Neural progenitor cell (in vitro differentiated cells): ENCODE measurements at regions not wholly inside any gene's neighbourhood (a gene's known extent, or its start where the extent isn't known, plus 50 kb on each side); places are given as distances from the start of the nearest gene placed in this dataset.
"Not testable (repeated sequence)": the region's sequence is repeated elsewhere in the genome, so short reads cannot be mapped to it uniquely, and the experiment has no call there.

Experiments used
- DNase-seq: peaks from one replicate; pipeline ENCODE4 v3.0.0-alpha.2; 2016; ENCODE audit warnings: low spot score
- H2AFZ ChIP-seq: fragments of 200-600 bp; sonication (generic); replicated peaks from 2 replicates; pipeline ENCODE4 v1.6.1; 2016; ENCODE audit warnings: antibody characterized with exemption
- H3F3A ChIP-seq: fragments of 200-600 bp; sonication (generic); 2 replicates; pipeline ENCODE4 v1.6.1; 2016; ENCODE audit warnings: antibody characterized with exemption, low read depth
- H3K27ac ChIP-seq: fragments of 200-600 bp; sonication (generic); 2 replicates; pipeline ENCODE4 v1.5.1; 2016; ENCODE audit warnings: mild to moderate bottlenecking
- H3K27me3 ChIP-seq: fragments of 200-600 bp; sonication (generic); 2 replicates; pipeline ENCODE4 v1.6.1; 2016; ENCODE audit warnings: mild to moderate bottlenecking, moderate library complexity
- H3K36me3 ChIP-seq: fragments of 200-600 bp; sonication (generic); 2 replicates; pipeline ENCODE4 v1.5.1; 2016
- H3K4me1 ChIP-seq: fragments of 200-600 bp; sonication (generic); 2 replicates; pipeline ENCODE4 v1.6.1; 2016; ENCODE audit warnings: mixed run types
- H3K4me2 ChIP-seq: fragments of 200-600 bp; sonication (generic); 2 replicates; pipeline ENCODE4 v1.6.1; 2016
- H3K4me3 ChIP-seq: fragments of 200-600 bp; sonication (generic); 2 replicates; pipeline ENCODE4 v1.5.1; 2016
- H3K79me2 ChIP-seq: fragments of 200-600 bp; sonication (generic); 2 replicates; pipeline ENCODE4 v1.6.1; 2016; ENCODE audit warnings: low read depth
- H3K9ac ChIP-seq: fragments of 200-600 bp; sonication (generic); 2 replicates; pipeline ENCODE4 v1.6.1; 2016
- H3K9me3 ChIP-seq: fragments of 200-600 bp; sonication (generic); 2 replicates; pipeline ENCODE4 v1.5.1; 2016; ENCODE audit warnings: low read depth
- H4K20me1 ChIP-seq: fragments of 200-600 bp; sonication (generic); 2 replicates; pipeline ENCODE4 v1.6.1; 2016; ENCODE audit warnings: low read depth
- H3K27ac Mint-ChIP-seq: 3 replicates; pipeline ENCODE4 v1.8.0; 2021; ENCODE audit warnings: mixed read lengths
- H3K27me3 Mint-ChIP-seq: 2 replicates; pipeline ENCODE4 v1.8.0; 2022; ENCODE audit warnings: low read depth, mild to moderate bottlenecking, inconsistent platforms, moderate library complexity, mixed read lengths; ENCODE audit not compliant: insufficient read depth
- H3K36me3 Mint-ChIP-seq: 3 replicates; pipeline ENCODE4 v1.8.0; 2021; ENCODE audit warnings: mixed read lengths
- H3K4me1 Mint-ChIP-seq: 3 replicates; pipeline ENCODE4 v1.8.0; 2021; ENCODE audit warnings: mixed read lengths
- H3K4me3 Mint-ChIP-seq: 3 replicates; pipeline ENCODE4 v1.8.0; 2021; ENCODE audit warnings: mild to moderate bottlenecking, moderate library complexity, mixed read lengths
- H3K9me3 Mint-ChIP-seq: 3 replicates; pipeline ENCODE4 v1.8.0; 2020; ENCODE audit warnings: mixed read lengths
- CTCF ChIP-seq: fragments of 200-600 bp; sonication (generic); IDR thresholded peaks from 2 replicates; pipeline ENCODE4 v1.5.1; 2017; ENCODE audit warnings: antibody characterized with exemption, mild to moderate bottlenecking

GRCh38 chr11:67877316-67877715, 126.6 kb downstream of the UNC93B1 start:
- H3K27me3 Mint-ChIP-seq, H4K20me1 ChIP-seq, H3K9me3 Mint-ChIP-seq, H3K4me1 ChIP-seq, H3K27me3 ChIP-seq, H3K27ac ChIP-seq, H3K9ac ChIP-seq, H3K4me1 Mint-ChIP-seq, H2AFZ ChIP-seq, H3K79me2 ChIP-seq, H3K36me3 Mint-ChIP-seq, H3K4me2 ChIP-seq, H3K4me3 Mint-ChIP-seq, H3F3A ChIP-seq, H3K27ac Mint-ChIP-seq, H3K36me3 ChIP-seq, H3K9me3 ChIP-seq, H3K4me3 ChIP-seq, DNase-seq: not testable (repeated sequence)

GRCh38 chr11:67873223-67873622, 130.7 kb downstream of the UNC93B1 start:
- H3K27me3 ChIP-seq, H3K4me1 ChIP-seq, H4K20me1 ChIP-seq, H3K36me3 Mint-ChIP-seq, H3K36me3 ChIP-seq, H3K27ac ChIP-seq, H3K27me3 Mint-ChIP-seq, H3K9me3 ChIP-seq, H3K4me3 ChIP-seq, H3K4me2 ChIP-seq, DNase-seq, H3K9ac ChIP-seq, H2AFZ ChIP-seq, H3F3A ChIP-seq, H3K4me1 Mint-ChIP-seq, H3K9me3 Mint-ChIP-seq, H3K27ac Mint-ChIP-seq, H3K4me3 Mint-ChIP-seq, H3K79me2 ChIP-seq: not testable (repeated sequence)

GRCh38 chr11:67871168-67871567, 132.7 kb downstream of the UNC93B1 start:
- H2AFZ ChIP-seq, H3K9me3 Mint-ChIP-seq, DNase-seq, H3K9me3 ChIP-seq, H3K4me3 Mint-ChIP-seq, H3K27ac ChIP-seq, H3K4me1 ChIP-seq, H3K4me1 Mint-ChIP-seq, H3K79me2 ChIP-seq, H3K27ac Mint-ChIP-seq, H3K36me3 ChIP-seq, H3K9ac ChIP-seq, H3K36me3 Mint-ChIP-seq, H3K4me3 ChIP-seq, H3K27me3 Mint-ChIP-seq, H3K27me3 ChIP-seq, H3F3A ChIP-seq, H3K4me2 ChIP-seq, H4K20me1 ChIP-seq: not testable (repeated sequence)

GRCh38 chr11:67862896-67863295, 141.0 kb downstream of the UNC93B1 start:
- not testable (repeated sequence) for H3K4me1 Mint-ChIP-seq, H3K36me3 ChIP-seq, H3K27me3 ChIP-seq, H3K4me2 ChIP-seq, H3K27ac ChIP-seq, H3K9me3 Mint-ChIP-seq, DNase-seq, H3K79me2 ChIP-seq, H3K4me3 ChIP-seq, H3K27me3 Mint-ChIP-seq, H3F3A ChIP-seq, H3K27ac Mint-ChIP-seq, H2AFZ ChIP-seq, H3K9me3 ChIP-seq, H4K20me1 ChIP-seq, H3K9ac ChIP-seq, H3K4me3 Mint-ChIP-seq, H3K4me1 ChIP-seq, H3K36me3 Mint-ChIP-seq

- H3K36me3 Mint-ChIP-seq, H3K27me3 Mint-ChIP-seq, H4K20me1 ChIP-seq, H3K9ac ChIP-seq, H3K27ac ChIP-seq, H3K27me3 ChIP-seq, H3K27ac Mint-ChIP-seq, H3K4me1 ChIP-seq, H3K4me3 Mint-ChIP-seq, H3K9me3 ChIP-seq, H3K4me3 ChIP-seq, H3K4me1 Mint-ChIP-seq, H3K36me3 ChIP-seq, H2AFZ ChIP-seq, H3F3A ChIP-seq, H3K9me3 Mint-ChIP-seq, H3K79me2 ChIP-seq, H3K4me2 ChIP-seq: not testable (repeated sequence)
- TF ChIP-seq CTCF = peak; percentile 47
- peak; percentile 26 for DNase-seq
These were observed 144.3 kb downstream of the UNC93B1 start for GRCh38 chr11:67859513-67860161.

- not testable (repeated sequence) for H3K4me1 ChIP-seq
These were observed 153.2 kb downstream of the UNC93B1 start for GRCh38 chr11:67850747-67851146.

GRCh38 chr11:67849766-67850165, 154.1 kb downstream of the UNC93B1 start:
- H3K9me3 ChIP-seq, H4K20me1 ChIP-seq, H3K27me3 ChIP-seq, H3K27ac ChIP-seq, H3K4me3 Mint-ChIP-seq, H3F3A ChIP-seq, H2AFZ ChIP-seq, H3K4me3 ChIP-seq, H3K79me2 ChIP-seq, H3K36me3 Mint-ChIP-seq, H3K9me3 Mint-ChIP-seq, H3K27ac Mint-ChIP-seq, H3K4me1 ChIP-seq, H3K36me3 ChIP-seq, H3K27me3 Mint-ChIP-seq, H3K9ac ChIP-seq: not testable (repeated sequence)
- peak; percentile 11 for DNase-seq
- peaks cover 20% of the 10 kb centered on the region for H3K4me1 Mint-ChIP-seq
- peak overlapping the region; percentile 10 for H3K4me2 ChIP-seq

More at GRCh38 chr11:67850747-67851146, 153.2 kb downstream of the UNC93B1 start:
- not testable (repeated sequence) for H3K27ac ChIP-seq, H3K36me3 ChIP-seq, H3K9ac ChIP-seq, H3K79me2 ChIP-seq, H3K4me3 Mint-ChIP-seq, H3K27ac Mint-ChIP-seq, H3K36me3 Mint-ChIP-seq, DNase-seq, H2AFZ ChIP-seq, H3K4me2 ChIP-seq, H3K27me3 ChIP-seq, H3F3A ChIP-seq, H4K20me1 ChIP-seq, H3K9me3 Mint-ChIP-seq, H3K27me3 Mint-ChIP-seq, H3K4me3 ChIP-seq, H3K9me3 ChIP-seq
- peaks cover 20% of the 10 kb centered on the region for H3K4me1 Mint-ChIP-seq
